Brain microvascular endothelial cell (primary cell): ENCODE measurements at regions not wholly inside any gene's neighbourhood (a gene's known extent, or its start where the extent isn't known, plus 50 kb on each side); places are given as distances from the start of the nearest gene placed in this dataset.
A peak's percentile ranks its signal among the peaks of the same experiment; 100 is the strongest.

Experiments
- DNase-seq: peaks from one replicate; pipeline ENCODE4 v3.0.0-alpha.2; 2020
- H3K27ac ChIP-seq: fragments of 250-450 bp; sonication (Bioruptor Pico); 2 replicates; pipeline ENCODE4 v1.5.1; 2020; ENCODE audit warnings: mild to moderate bottlenecking, moderate library complexity
- H3K27me3 ChIP-seq: fragments of 250-450 bp; sonication (Bioruptor Pico); replicated peaks from 2 replicates; pipeline ENCODE4 v1.5.1; 2020; ENCODE audit warnings: mild to moderate bottlenecking
- H3K36me3 ChIP-seq: fragments of 250-450 bp; sonication (Bioruptor Pico); replicated peaks from 2 replicates; pipeline ENCODE4 v1.5.1; 2020; ENCODE audit warnings: mild to moderate bottlenecking
- H3K4me3 ChIP-seq: 2 replicates; pipeline ENCODE4 v1.5.1; 2011; ENCODE audit warnings: low read depth, mild to moderate bottlenecking, control low read depth, low read length, moderate library complexity
- in situ Hi-C: cut with HindIII; loops from 2 replicates; pipeline ENCODE4 v1.10.0; 2017; ENCODE audit warnings: low sequenced_read_pairs, low pct_ligation_motif_present
- TF ChIP-seq, protein P1 (sequence below): IDR thresholded peaks from 2 replicates; pipeline ENCODE4 v1.5.1; 2011; ENCODE audit warnings: low read depth, mild to moderate bottlenecking, moderate library complexity, low read length, control low read depth, inconsistent platforms; ENCODE audit errors: missing control alignments

DNA sequence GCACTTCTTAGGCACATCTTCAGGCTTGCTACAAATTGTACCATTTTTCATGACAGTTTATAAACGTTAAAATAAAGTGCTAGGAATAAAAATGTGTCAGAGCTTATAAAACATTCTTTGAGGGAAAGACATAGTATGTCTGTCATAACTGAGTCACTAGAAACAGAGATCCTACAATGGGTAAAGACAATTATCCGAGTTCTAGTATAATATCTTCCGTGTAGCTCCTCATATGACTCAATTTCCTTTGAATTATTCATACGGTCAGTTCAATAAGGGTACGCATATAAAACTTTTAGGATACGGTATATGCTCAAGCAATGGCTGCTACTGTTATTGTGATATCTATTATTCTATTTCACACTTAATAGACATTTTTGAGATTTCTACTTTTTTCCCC, 349.1 kb downstream of the PCDH10 start:
- H3K27me3 ChIP-seq = no peaks in the 10 kb centered on the region
- no peak for DNase-seq
- no peaks in the 10 kb centered on the region for H3K36me3 ChIP-seq
- in situ Hi-C loops = no loop called here
- H3K4me3 ChIP-seq = no peak overlapping the region
- TF ChIP-seq, protein P1, sequence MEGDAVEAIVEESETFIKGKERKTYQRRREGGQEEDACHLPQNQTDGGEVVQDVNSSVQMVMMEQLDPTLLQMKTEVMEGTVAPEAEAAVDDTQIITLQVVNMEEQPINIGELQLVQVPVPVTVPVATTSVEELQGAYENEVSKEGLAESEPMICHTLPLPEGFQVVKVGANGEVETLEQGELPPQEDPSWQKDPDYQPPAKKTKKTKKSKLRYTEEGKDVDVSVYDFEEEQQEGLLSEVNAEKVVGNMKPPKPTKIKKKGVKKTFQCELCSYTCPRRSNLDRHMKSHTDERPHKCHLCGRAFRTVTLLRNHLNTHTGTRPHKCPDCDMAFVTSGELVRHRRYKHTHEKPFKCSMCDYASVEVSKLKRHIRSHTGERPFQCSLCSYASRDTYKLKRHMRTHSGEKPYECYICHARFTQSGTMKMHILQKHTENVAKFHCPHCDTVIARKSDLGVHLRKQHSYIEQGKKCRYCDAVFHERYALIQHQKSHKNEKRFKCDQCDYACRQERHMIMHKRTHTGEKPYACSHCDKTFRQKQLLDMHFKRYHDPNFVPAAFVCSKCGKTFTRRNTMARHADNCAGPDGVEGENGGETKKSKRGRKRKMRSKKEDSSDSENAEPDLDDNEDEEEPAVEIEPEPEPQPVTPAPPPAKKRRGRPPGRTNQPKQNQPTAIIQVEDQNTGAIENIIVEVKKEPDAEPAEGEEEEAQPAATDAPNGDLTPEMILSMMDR = no peak
- no peak overlapping the region for H3K27ac ChIP-seq

DNA sequence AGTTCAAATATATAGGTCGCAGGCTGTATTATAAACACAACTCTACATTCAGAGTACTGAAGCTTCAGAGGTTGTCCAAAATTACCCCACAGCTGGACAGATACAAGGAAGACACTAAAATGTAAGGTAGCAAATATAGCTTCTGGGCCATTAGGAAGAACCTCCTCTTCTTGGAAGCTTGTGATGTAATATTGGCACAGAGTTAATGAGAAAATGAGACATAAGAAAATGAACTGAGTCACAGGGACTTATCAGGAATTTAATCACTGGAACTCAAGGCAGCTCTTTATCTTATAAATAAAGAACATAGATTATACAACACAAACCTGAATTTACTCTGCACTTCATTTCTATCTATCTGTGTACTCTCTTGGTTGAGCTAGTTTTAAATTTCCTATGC, 344.7 kb downstream of the PCDH10 start:
- no peak for DNase-seq
- H3K36me3 ChIP-seq = no peaks in the 10 kb centered on the region
- TF ChIP-seq, protein P1 = no peak
- H3K4me3 ChIP-seq = no peak overlapping the region
- in situ Hi-C loops = no loop called here
- no peak overlapping the region for H3K27ac ChIP-seq
- H3K27me3 ChIP-seq = no peaks in the 10 kb centered on the region

DNA sequence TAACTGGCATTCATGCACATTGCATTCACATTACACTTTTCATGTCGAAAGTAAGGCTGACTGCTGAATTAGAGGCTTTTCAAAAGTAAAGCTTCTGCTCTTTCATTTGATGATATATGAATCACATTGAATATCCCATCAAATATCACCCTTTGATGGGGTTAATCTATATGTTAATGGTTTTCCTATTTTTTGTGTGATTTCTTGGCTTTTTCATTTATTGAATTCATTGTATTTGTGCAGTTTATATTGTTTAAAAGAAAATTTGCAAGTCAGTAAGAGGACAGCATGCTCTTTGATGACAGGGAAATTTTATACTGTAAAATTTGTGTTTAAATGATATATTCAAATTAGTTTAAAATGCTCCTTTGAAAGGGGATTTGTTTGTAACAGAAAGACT, 344.1 kb downstream of the PCDH10 start:
- Histone ChIP-seq H3K36me3 (no peaks in the 10 kb centered on the region), H3K27ac (no peak overlapping the region), H3K27me3 (no peaks in the 10 kb centered on the region), H3K4me3 (no peak overlapping the region)
- in situ Hi-C loops = no loop called here
- DNase-seq = no peak
- TF ChIP-seq, protein P1 = no peak

DNA sequence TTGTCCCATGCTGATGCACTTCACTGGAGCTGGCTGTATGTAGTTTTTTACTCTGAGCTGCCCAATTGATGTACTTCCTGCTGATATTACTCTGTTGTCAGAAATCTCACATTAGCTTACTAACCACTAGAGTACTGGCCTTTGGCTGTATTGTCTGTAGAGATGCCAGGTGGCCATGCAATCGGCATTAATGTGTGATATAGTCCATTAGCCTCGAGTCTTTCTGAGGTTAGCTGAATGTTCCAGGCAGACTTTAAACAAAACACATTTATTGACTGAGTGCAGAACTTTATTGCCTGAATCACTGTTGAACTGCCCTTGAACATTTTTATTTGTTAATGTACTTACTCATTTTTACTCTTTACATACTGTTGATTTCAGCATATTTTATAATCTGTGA, 335.2 kb downstream of the PCDH10 start:
- no peak for DNase-seq
- Histone ChIP-seq H3K27ac (no peak overlapping the region), H3K4me3 (no peak overlapping the region), H3K27me3 (no peaks in the 10 kb centered on the region), H3K36me3 (no peaks in the 10 kb centered on the region)
- TF ChIP-seq, protein P1 = no peak
- in situ Hi-C loops = no loop called here

DNA sequence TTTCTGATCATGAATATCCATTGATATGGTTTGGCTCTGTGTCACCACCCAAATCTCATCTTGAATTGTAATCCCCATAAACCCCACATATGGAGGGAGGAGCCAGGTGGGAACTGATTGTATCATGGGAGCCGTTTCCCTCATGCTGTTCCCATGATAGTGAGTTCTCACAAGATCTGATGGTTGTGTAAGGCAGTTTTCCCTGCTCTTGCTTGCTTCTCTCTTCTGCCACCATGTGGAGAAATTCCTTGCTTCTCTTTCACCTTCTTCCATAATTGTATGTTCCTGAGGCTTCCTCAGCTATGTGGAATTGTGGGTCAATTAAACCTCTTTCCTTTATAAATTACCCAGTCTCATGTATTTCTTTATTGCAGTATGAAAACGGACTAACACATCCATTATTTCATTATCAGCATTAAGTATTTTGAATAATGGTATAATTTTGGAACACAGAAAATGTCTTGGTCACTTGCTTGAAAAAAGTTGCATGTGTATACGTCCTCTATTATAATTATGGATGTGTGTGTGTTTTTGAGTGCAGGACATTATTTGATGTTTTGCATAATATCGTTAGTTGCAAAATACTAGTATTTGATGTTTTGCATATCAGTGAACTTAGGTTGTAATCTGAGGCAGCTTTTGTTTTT, 334.6 kb downstream of the PCDH10 start:
- TF ChIP-seq, protein P1 = peak; percentile 65
- in situ Hi-C loops = no loop called here
- DNase-seq = peak; percentile 56
- Histone ChIP-seq H3K27me3 (no peaks in the 10 kb centered on the region), H3K36me3 (no peaks in the 10 kb centered on the region), H3K4me3 (no peak overlapping the region), H3K27ac (no peak overlapping the region)

DNA sequence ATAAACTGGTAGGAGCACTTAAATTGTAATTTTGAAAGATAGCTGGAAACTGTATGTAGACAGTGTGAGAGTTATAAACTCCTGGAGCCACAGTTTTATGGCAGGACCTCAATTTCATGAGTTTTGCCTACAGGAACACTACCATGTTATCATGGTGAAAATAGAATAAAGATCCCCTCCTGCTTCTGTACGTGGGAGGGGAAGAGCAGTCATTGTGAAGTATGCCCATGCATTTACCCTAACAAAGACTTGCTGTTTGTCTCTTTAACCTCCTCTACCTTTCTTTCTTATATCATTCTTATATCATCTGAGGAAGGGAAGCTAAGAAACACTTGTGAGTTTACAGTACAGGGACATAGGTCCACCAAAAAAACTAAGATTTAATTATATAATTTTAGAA, 327.0 kb downstream of the PCDH10 start:
- TF ChIP-seq, protein P1 = no peak
- H3K4me3 ChIP-seq = no peak overlapping the region
- in situ Hi-C loops = no loop called here
- DNase-seq = no peak
- H3K36me3 ChIP-seq = no peaks in the 10 kb centered on the region
- H3K27me3 ChIP-seq = no peaks in the 10 kb centered on the region
- no peak overlapping the region for H3K27ac ChIP-seq
